ENCODE measurements at regions not wholly inside any gene's neighbourhood (a gene's known extent, or its start where the extent isn't known, plus 50 kb on each side); places are given as distances from the start of the nearest gene placed in this dataset.

- H3K36me3 ChIP-seq = no peaks in the 10 kb centered on the region
- no peak for TF ChIP-seq CTCF (IDR thresholded peaks at IDR 0.05; ENCODE audit: borderline replicate concordance)
- H3K27ac ChIP-seq (replicated peaks) = no peak overlapping the region
- intact Hi-C loops (cut with micrococcal nuclease) = no loop called here
- H3K9me3 ChIP-seq (replicated peaks) = no peaks in the 10 kb centered on the region
- H3K4me3 ChIP-seq = no peak overlapping the region
- no peaks in the 10 kb centered on the region for H3K4me1 ChIP-seq
- no peak for DNase-seq
- no peaks in the 10 kb centered on the region for H3K27me3 ChIP-seq (ENCODE audit: low read depth)
Observed at GRCh38 chr4:142977182-142977581, 131.1 kb upstream of the INPP4B start.

GRCh38 chr4:142983065-142983464, 137.0 kb upstream of the INPP4B start:
- no peak overlapping the region for H3K4me3 ChIP-seq
- H3K4me1 ChIP-seq = peaks cover 3% of the 10 kb centered on the region
- H3K9me3 ChIP-seq (replicated peaks) = peaks cover 20% of the 10 kb centered on the region
- H3K27me3 ChIP-seq (ENCODE audit: low read depth) = no peaks in the 10 kb centered on the region
- no peak for TF ChIP-seq CTCF (IDR thresholded peaks at IDR 0.05; ENCODE audit: borderline replicate concordance)
- intact Hi-C loops (cut with micrococcal nuclease) = no loop called here
- no peak overlapping the region for H3K27ac ChIP-seq (replicated peaks)
- no peaks in the 10 kb centered on the region for H3K36me3 ChIP-seq
- no peak for DNase-seq

- DNase-seq = no peak
- H3K27me3 ChIP-seq (ENCODE audit: low read depth) = no peaks in the 10 kb centered on the region
- intact Hi-C loops (cut with micrococcal nuclease) = no loop called here
- H3K4me1 ChIP-seq = peaks cover 3% of the 10 kb centered on the region
- no peak overlapping the region for H3K4me3 ChIP-seq
- H3K9me3 ChIP-seq (replicated peaks) = peaks cover 23% of the 10 kb centered on the region
- H3K36me3 ChIP-seq = no peaks in the 10 kb centered on the region
- H3K27ac ChIP-seq (replicated peaks) = no peak overlapping the region
- no peak for TF ChIP-seq CTCF (IDR thresholded peaks at IDR 0.05; ENCODE audit: borderline replicate concordance)
Observed at GRCh38 chr4:142983589-142983988, 137.5 kb upstream of the INPP4B start.

- TF ChIP-seq CTCF (IDR thresholded peaks at IDR 0.05; ENCODE audit: borderline replicate concordance) = peak; percentile 43
- no peaks in the 10 kb centered on the region for H3K27me3 ChIP-seq (ENCODE audit: low read depth)
- H3K4me3 ChIP-seq = no peak overlapping the region
- H3K27ac ChIP-seq (replicated peaks) = no peak overlapping the region
- peaks cover 3% of the 10 kb centered on the region for H3K4me1 ChIP-seq
- DNase-seq = no peak
- H3K9me3 ChIP-seq (replicated peaks) = peaks cover 23% of the 10 kb centered on the region
- intact Hi-C loops (cut with micrococcal nuclease) = no loop called here
- H3K36me3 ChIP-seq = no peaks in the 10 kb centered on the region
Observed at GRCh38 chr4:142984871-142985585, 138.9 kb upstream of the INPP4B start.

GRCh38 chr4:143016171-143016570, 168.5 kb upstream of the USP38 start:
- Histone ChIP-seq H3K27me3 (ENCODE audit: low read depth) (no peaks in the 10 kb centered on the region), H3K27ac (replicated peaks) (no peak overlapping the region), H3K9me3 (replicated peaks) (peaks cover 27% of the 10 kb centered on the region), H3K4me3 (no peak overlapping the region), H3K4me1 (no peaks in the 10 kb centered on the region), H3K36me3 (no peaks in the 10 kb centered on the region)
- DNase-seq = no peak
- intact Hi-C loops (cut with micrococcal nuclease) = no loop called here
- no peak for TF ChIP-seq CTCF (IDR thresholded peaks at IDR 0.05; ENCODE audit: borderline replicate concordance)
